SK-N-MC (cell line): ENCODE measurements at regions not wholly inside any gene's neighbourhood (a gene's known extent, or its start where the extent isn't known, plus 50 kb on each side); places are given as distances from the start of the nearest gene placed in this dataset.

Source experiments
- EZH2 ChIP-seq: fragments of 200-600 bp; sonication (generic); IDR thresholded peaks from one replicate; pipeline ENCODE4 v1.6.1; 2017; ENCODE audit warnings: antibody characterized with exemption
- FOXP2 ChIP-seq: optimal IDR thresholded peaks from 2 replicates; pipeline ENCODE3; 2011; ENCODE audit warnings: mild to moderate bottlenecking, moderate library complexity; ENCODE audit not compliant: insufficient read depth; ENCODE audit errors: extremely low read length, control extremely low read depth
- POLR2AphosphoS5 ChIP-seq: IDR thresholded peaks from 2 replicates; pipeline ENCODE4 v1.6.1; 2012; ENCODE audit warnings: mild to moderate bottlenecking, low read depth, low read length, borderline replicate concordance

- TF ChIP-seq POLR2AphosphoS5 (no peak), EZH2 (no peak), FOXP2 (no peak)
Observed at GRCh38 chr6:9646342-9647070, 768.4 kb downstream of the TFAP2A start.
